GM21515 (cell line): ENCODE measurements at regions not wholly inside any gene's neighbourhood (a gene's known extent, or its start where the extent isn't known, plus 50 kb on each side); places are given as distances from the start of the nearest gene placed in this dataset.

Experiments used
- ATAC-seq: cut with Tn5 transposase; IDR thresholded peaks from one replicate; pipeline ENCODE4 v1.9.1; 2021; ENCODE audit not compliant: unreplicated experiment

DNA sequence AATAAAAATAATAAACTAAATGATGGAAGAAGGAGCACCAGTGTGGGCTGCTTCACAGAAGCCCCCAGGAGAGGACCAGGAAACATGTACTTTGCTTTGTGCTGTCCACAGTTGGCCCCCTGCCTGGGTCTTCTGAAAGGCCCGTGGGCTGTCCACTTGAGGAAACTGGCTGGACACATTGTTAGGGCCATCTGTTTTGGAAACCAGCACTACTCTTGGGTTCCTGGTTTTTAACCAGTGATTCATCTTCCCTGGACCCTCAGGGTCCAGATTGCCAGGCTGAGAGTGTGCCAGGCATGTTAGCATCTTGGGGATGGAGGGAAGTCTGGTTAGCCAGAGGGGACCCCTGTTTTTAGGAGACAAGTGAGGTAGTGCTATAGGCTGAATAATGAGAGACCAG is 297.2 kb upstream of the C2CD4B start:
- ATAC-seq: no peak

DNA sequence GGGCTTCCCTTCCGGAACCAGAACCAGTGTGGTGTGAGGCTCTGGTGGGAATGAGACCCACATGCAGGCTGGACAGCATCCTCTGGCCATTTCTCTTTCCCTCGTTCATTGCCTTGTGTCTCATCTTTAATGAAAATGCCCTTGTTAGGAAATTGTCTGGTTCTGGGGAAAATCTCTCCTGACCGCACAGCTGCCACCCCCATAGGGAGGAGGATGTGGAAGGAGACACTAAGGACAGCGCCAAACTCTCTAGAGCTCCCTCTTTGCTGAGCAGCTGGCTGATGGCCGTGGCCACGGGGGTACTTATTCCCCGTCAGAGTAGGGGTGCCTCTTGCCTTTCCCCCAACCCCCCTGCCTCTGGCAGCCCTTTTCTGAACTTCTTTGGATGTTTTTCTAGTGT is 297.6 kb upstream of the C2CD4B start:
- no peak for ATAC-seq

DNA sequence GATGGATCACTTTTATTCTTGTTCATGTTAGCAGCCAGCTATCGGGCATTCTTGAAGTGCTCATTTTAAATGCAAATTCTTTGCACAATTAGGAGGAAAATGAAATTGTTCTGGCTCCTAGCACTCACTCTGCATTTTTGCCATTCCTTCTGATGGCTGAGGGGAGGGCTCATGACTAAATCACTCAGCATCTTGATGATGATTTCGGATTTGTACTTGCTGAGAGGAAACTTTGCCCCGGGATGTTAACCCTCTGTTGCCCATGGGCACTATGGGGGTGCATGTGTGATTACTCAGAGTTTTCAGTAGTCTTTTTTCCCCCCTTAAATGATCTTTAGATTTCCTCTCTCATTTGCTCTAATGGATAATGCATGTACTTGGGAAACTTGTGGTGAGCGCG is 299.6 kb upstream of the C2CD4B start:
- ATAC-seq: no peak

DNA sequence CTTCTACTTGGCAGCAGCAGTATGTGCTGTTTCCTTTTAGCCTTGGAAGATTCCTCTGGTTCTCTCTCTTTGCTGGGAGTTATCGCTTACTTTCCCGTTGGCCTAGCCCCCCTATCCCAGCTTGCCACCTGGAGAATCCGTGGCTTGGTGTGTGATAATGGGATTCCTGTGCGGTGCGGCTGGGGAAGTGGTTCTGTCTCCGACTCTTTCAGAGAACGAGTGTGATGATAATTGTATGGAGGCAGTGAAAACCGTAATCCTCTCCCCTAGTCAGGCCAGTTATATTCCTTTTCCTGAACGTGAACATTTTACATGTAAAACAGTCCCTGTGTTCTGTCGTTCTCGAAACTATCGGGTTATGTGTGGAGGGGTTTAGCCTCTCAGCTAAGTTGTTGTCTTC is 300.1 kb upstream of the C2CD4B start:
- ATAC-seq: no peak

DNA sequence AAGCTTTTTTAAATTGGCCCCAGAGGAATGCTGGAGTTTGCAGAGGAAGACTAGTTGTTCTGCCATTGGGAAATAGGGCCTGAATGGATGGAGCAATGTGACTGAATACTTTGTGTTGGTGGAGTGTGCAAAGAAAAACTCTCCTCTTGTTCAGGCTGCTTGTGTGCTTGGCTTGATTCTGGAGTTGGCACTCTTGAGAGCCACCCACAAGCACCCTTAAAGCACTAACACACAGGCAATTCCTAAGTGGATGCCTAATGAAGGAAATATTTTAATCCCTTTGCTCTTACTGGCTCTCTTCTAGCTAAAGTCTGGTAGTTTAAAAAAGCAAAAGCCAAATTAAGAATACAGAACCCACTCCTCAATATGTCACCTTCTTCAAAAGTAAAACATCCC is 304.4 kb upstream of the C2CD4B start:
- no peak for ATAC-seq

DNA sequence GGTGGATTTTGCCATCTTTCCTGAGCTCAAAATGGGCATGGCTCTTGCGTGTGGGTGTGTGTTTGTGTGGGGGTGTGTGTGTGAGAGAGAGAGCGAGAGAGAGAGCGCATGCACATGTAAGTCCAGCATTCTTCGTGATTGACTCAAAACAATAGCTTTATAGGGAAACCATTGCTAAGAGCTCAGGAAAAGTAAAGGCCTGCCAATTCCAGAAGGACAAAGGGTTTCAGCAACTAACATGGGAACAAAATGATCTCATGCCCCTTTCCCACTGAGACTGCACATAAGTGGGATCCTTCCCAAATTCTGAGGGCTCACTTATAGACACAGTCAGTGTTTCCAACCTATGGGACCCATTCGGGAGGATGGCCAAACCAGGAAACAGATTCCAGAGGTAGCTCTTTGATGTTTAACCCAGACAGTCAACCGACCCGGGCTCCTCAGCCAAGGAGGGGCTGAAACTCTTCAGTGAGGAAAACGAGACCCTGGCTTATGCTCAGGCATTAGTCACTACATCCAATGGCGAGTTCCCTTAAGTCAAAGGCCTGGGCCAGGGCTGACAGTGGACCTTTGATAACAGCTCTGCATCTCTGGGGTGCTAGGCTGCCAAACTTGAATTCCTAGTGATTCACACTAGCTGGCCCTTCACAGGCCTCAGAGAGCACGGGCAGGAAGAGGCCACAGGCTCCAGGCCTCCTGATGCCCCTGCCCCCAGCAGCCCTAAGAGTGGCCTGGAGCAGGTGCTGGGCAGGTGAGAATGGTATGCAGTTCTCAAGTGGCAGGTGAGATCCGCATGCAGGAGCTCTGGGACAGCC is 305.0 kb upstream of the C2CD4B start:
- no peak for ATAC-seq

DNA sequence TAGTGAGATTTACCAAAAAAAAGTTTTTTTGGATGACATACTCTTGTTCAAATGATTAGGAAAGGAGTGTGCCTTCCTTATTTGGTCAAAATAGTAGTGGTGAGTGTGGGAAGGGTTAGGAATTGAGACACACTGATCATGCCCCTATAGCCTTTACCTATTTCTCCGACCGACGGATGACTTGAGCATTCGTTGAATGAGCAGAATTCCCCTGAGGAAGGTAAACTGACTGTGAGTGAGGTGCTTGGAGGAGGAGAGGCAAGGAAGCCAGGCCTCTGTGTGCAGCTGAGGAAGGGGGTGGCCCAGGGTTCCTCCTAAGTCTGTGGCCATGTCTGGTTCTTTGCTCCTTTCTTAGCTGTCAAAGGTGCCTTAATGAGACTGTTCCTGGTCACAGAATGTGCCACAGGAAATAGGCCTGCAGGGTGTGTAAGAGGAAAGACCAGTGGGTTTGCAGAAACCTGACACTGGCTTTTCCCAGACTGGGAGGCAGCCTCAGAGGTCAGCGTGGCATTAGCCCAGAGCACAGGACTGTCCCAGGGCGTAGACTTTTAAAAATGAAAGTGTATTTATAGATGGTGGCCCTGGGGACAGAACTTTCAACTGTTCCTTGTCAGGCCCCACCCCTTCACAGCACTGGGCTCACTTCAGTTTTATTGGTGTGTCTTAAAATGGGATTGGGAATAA is 307.7 kb upstream of the C2CD4B start:
- no peak for ATAC-seq

DNA sequence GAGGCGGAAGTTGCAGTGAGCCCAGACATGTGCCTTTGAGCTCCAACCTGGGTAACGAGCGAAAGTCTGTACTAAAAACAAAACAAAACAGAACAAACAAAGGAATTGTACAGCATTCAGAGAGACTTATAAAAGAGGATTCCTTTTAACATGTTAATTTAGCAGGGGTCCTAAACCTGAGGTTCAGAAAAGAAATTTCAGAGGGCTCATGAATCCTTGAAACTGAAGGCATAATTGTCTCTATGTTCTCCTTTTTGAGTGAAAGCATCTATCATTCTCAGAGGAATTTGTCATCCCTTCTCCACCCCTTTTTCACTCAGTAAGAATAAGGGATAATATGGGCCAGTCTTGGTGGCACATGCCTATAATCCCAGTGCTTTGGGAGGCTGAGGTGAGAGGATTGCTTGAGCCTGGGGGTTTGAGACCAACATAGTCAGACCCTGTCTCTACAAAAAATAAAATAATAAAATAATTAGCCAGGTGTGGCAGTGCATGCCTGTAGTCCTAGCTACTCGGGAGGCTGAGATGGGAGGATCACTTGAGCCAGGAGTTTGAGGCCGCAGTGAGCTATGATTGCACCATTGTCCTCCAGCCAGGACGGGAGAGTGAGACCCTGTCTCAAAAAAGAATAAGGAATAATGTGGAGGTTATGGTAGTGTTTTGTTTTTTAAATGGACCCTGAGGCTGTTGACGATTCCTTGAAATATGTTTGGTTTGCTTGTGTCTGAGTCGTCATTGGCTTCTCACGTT is 309.1 kb upstream of the C2CD4B start:
- ATAC-seq: no peak

DNA sequence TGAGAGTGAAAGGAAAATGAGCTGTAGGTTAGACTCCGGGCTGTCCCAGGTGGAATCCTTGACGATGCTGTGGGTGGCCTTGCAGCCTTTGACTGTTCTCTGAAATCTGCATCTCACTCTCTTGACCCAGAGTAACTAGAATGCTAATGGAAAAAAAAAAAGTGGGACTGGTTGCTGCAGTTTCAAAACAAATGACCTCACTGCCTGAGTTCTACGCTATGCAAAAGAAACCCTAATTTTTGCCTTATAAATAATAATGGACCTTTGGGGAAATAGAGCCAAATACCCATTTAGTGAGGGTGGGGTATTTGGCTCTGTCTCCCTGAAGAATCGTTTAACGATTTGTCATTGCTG is 309.7 kb upstream of the C2CD4B start:
- no peak for ATAC-seq

DNA sequence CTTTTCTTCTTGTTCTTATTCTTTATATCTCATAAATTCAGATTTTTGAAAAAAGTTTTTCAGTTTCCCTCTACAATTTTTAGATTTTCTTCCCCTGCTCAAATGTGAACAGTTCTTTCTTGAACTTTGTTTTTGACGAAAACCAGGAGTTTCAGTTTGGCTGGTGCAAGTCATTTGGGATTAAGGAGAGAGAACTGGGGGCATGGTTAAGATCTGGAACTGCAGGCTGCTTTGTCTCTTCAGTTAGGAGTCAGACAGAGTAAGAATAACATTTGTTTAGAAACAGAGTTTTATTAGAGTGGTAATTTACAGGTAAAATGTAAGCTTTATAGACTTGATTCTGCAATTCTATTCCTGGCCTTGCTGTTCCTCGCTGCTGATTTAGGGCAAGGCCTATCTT is 310.5 kb upstream of the C2CD4B start:
- ATAC-seq: no peak

DNA sequence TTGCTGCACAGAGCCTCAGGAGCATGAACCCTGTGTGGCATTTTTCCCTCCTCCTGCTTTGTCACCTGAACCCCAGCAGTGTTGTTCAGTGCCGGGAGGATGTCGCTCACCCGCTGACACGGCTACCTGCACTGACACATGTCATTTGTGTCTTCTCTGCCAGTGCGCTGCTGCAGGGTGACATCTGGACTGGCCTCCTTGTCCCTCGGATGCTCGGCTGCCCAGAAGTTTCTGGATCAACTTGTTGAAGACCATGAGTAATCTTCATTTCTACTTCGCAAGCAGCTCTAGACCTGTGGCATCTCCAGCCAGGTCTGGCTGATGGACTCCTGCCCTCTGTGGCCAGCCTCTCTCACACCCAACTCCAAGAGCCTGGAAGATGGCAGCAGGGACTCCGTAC is 311.1 kb upstream of the C2CD4B start:
- no peak for ATAC-seq

DNA sequence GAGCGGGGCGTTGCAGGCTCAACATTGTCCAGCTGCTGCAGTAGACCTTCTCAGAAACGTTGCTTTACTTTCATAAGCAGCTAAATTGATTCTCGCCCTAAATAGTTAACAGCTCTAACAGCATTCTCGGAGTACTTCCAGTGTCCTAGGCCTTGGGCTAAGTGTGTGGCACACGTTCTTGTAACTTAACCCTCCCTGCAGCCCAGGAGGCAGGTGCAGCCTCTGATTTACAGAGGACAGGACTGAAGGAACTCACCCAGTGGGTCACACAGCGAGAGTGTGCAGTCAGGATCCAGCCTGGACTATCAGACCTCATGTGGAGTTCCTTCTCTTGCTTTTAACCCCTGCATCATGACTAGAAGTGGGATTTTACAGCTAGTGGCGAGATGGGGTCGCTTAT is 312.8 kb upstream of the C2CD4B start:
- no peak for ATAC-seq

DNA sequence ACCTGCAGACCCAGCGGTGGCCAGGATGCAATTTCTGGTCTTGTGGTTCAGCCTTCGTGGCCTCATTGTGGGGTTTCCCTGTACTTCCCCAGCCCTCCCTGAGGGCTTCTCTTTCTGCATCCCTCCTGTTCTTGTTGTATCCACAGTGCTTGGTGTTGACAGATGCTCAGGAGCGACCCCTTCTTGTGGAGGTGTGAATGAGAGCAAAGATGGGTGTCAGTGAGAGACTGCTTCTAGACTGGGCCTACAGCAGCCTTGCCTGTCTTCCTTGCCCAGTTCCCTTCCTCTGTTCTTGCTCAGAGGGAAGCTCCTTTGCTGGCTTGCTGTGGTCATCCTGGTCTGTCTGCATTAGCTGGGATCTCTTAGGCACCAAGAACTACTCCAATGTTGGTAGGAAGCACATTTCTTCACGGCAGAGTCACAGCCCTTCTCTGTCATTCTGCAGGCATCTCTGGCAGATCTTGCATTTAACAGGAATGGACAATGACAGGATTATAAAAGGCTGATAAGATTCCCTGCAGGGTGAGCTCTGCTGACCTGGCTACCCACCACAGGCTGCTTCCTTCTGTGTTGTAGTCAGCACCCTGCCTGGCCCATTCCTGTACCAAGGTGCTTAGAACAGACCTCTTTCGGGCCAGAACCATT is 317.8 kb upstream of the C2CD4B start:
- ATAC-seq: peak; percentile 68

DNA sequence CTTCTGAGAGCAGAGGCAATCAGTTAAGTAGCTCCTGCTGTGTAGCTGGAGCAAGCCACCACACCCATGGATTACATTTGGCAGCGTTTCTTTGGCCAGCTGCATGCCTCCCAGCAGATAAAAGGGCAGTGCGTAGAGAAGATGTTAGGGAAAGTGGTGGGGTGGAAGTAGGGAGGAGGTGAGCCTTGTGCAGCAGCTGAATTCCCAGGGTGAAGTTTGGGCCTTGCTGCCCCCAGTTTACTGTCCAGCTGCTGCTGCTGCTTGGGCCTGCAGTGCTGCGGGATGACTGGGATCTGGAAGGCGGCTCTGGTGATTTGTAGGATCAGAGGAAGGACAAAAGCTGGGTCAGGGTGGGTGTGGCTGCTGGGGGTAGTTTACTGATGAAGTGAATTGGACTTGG is 318.7 kb upstream of the C2CD4B start:
- ATAC-seq: no peak

DNA sequence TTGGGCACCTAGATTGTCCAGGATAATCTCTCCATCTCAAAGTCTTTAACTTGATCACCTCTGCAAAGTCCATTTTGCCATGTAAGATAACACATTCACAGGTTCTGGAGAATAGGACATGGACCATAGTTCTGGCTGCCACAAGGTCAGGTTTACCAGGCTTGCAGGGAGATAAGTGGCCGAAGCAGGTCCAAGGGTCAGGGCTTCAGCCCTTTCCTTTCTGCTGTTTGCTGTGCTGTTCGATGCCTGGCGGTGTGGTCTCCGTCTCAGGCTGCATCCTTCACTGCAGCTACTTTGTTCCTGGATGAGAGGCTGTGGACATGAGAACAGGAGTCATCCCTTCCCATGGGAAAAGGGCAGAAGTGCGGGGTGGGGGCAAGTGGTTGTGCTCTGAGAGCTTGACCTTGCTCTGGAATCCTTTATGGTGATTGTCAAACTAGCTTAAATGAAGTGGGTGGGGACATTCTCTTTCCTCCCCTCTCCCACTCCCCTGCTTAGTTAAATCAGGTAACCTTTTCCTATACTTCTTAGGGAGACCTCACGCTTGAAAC is 320.2 kb upstream of the C2CD4B start:
- no peak for ATAC-seq

DNA sequence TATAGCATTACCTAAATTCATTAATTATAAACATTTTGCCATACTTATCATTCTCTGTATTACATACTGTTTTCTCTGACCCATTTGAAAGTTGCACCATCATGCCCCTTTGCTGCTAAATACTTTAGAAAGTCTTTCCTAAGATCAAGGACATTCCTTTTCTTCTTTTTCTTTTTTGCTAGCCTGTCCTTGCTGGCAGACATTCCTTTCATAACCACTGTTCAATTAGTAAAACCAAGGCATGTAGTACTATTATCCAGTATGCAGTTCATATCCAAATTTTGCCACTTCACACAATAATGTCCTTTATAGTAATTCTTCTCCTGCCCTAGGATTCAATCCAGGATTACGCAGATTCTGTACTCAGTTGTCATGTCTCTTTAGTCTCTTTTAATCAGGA is 321.0 kb upstream of the C2CD4B start:
- ATAC-seq: no peak

DNA sequence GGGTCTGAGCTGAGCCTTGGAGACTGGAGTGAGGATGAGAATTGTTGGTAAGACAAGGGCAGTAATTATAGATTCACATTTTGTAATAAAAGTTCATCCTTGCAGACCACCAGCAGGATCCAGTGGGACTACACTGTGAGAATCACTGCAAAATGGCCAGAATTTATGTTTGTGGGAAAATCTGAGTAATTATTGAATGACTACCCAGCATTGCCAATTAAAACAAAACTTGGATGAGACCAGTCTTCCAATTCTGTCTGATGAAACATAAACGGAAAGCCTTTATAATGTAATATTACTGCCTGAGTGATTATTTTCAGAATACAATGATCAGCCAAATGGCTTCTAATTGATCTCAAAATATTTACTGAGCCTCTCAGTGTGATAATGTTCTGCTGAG is 323.3 kb upstream of the C2CD4B start:
- no peak for ATAC-seq

DNA sequence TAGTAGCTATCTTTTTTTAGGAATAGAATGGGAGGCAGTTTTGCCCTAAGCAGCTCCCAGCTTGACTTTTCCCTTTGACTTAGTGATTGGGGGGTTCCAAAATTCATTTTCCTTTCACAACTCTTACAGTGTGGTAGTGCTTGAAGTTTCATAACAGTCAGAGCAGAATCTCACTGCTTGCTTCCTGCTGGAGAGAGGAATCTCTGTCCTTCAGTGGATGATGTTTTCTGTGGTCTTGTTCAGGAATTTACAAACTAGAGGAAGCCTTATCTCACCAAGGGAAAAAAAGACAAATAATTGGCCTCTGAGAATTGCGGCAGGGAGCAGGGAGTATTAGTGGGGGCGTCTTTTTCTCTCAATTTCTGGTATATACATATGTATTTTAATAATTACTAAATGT is 326.6 kb upstream of the C2CD4B start:
- no peak for ATAC-seq

DNA sequence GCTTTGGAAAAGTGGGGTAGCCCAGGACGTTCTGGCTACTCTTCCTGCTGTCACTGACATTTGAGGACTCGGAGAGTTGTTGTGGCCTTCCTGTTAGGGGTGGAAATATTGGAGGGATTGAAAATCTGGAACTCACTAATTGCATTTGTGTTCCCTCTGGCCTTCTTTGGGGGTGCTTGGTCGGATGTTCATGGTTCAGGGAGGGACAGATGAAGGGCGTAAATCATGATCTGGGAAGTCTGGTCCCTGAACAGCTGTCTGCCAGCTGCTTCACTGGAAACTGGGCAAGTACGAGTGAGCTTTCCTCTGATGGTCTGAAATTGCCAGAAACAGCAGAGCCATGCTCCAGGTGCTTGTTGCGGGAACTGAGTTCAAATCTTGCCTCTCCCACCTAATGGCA is 327.8 kb upstream of the C2CD4B start:
- ATAC-seq: no peak

DNA sequence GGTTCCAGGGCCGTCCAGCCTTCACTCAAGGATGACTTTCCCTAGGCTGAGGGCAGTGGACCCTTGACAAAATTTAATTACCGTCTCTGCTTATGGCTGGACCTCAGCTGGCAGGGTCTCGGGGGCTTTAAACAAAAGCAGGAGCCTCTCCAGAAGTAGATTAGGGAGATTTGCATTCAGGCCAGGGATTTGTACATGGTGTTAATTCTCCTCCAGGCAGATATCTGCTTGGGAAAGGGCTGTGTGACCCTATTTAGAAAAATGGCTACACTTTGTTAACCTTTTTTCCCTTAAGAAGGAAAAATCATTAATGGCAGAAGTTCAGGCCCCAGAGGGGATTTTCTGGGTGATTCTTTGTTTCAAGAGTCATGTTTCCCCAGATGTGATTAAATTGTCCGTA is 329.1 kb upstream of the C2CD4B start:
- no peak for ATAC-seq
